Parathyroid adenoma (tissue), 2 donors: ENCODE measurements at regions not wholly inside any gene's neighbourhood (a gene's known extent, or its start where the extent isn't known, plus 50 kb on each side); places are given as distances from the start of the nearest gene placed in this dataset.

Experiments used
- H2AFZ ChIP-seq: fragments of 300-600 bp; sonication (generic); one replicate; pipeline ENCODE4 v1.7.0; 2017; ENCODE audit warnings: antibody characterized with exemption, mild to moderate bottlenecking
- H3K27ac ChIP-seq: fragments of 300-600 bp; sonication (generic); one replicate; pipeline ENCODE4 v1.7.0; 2017
- H3K27me3 ChIP-seq: fragments of 300-600 bp; sonication (generic); one replicate; pipeline ENCODE4 v1.7.0; 2017; ENCODE audit warnings: low read length; ENCODE audit not compliant: control insufficient read depth, insufficient read depth
- H3K36me3 ChIP-seq: fragments of 300-600 bp; sonication (generic); one replicate; pipeline ENCODE4 v1.7.0; 2017; ENCODE audit warnings: low read length; ENCODE audit not compliant: control insufficient read depth, insufficient read depth
- H3K4me1 ChIP-seq: fragments of 300-600 bp; sonication (generic); one replicate; pipeline ENCODE4 v1.7.0; 2017; ENCODE audit warnings: control low read depth
- H3K4me2 ChIP-seq: fragments of 300-600 bp; sonication (generic); one replicate; pipeline ENCODE4 v1.7.0; 2017; ENCODE audit warnings: low read length
- H3K4me3 ChIP-seq: fragments of 300-600 bp; sonication (generic); one replicate; pipeline ENCODE4 v1.7.0; 2017; ENCODE audit warnings: low read depth, low read length
- H3K79me2 ChIP-seq: fragments of 300-600 bp; sonication (generic); one replicate; pipeline ENCODE4 v1.7.0; 2017; ENCODE audit warnings: control low read depth
- H3K9ac ChIP-seq: fragments of 300-600 bp; sonication (generic); one replicate; pipeline ENCODE4 v1.7.0; 2017; ENCODE audit warnings: mild to moderate bottlenecking
- H3K9me3 ChIP-seq: fragments of 300-600 bp; sonication (generic); one replicate; pipeline ENCODE4 v1.7.0; 2017; ENCODE audit warnings: low read length; ENCODE audit not compliant: control insufficient read depth
- CTCF ChIP-seq: fragments of 300-600 bp; sonication (generic); IDR thresholded peaks from one replicate; pipeline ENCODE4 v1.7.0; 2017; ENCODE audit warnings: antibody characterized with exemption, mild to moderate bottlenecking
- donor health status: primary hyperparathyroidism.

- Histone ChIP-seq H3K27ac (no peak overlapping the region), H3K4me3 (no peak overlapping the region), H3K9me3 (no peaks in the 10 kb centered on the region), H3K4me2 (no peak overlapping the region), H3K4me1 (no peaks in the 10 kb centered on the region), H3K79me2 (no peaks in the 10 kb centered on the region), H3K36me3 (no peaks in the 10 kb centered on the region), H3K27me3 (no peaks in the 10 kb centered on the region), H3K9ac (no peak overlapping the region), H2AFZ (no peak overlapping the region)
- no peak for TF ChIP-seq CTCF
Measured at GRCh38 chr6:105769197-105769596, 316.9 kb upstream of the PRDM1 start.

DNA sequence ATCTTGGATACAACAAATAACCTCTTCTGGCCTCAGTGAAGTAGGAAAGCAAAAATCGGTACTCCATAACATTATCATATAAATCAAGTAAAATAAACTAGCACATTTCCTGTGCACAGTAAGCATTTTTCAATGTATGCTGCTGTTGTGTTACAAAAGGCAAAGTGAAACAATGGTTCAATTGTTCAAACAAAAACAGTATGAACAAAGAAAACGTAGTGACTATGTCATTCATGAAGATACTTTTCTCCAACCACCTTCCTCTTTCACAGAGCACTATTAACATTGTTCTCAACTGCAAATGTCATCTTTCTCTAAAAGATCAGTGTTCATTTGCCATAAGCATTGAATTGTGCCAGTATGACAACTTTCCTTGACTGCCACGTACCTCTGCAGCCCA is 318.6 kb upstream of the PRDM1 start:
- Histone ChIP-seq H2AFZ (no peak overlapping the region), H3K27me3 (no peaks in the 10 kb centered on the region), H3K4me2 (no peak overlapping the region), H3K4me3 (no peak overlapping the region), H3K4me1 (no peaks in the 10 kb centered on the region), H3K36me3 (no peaks in the 10 kb centered on the region), H3K79me2 (no peaks in the 10 kb centered on the region), H3K9ac (no peak overlapping the region), H3K9me3 (no peaks in the 10 kb centered on the region), H3K27ac (no peak overlapping the region)
- TF ChIP-seq CTCF, result no peak

- Histone ChIP-seq H3K9ac (no peak overlapping the region), H3K4me3 (no peak overlapping the region), H3K79me2 (no peaks in the 10 kb centered on the region), H2AFZ (no peak overlapping the region), H3K4me2 (no peak overlapping the region), H3K27ac (no peak overlapping the region), H3K36me3 (no peaks in the 10 kb centered on the region), H3K9me3 (no peaks in the 10 kb centered on the region), H3K4me1 (no peaks in the 10 kb centered on the region), H3K27me3 (no peaks in the 10 kb centered on the region)
- TF ChIP-seq CTCF, result no peak
Measured at GRCh38 chr6:105765239-105765638, 320.9 kb upstream of the PRDM1 start.

DNA sequence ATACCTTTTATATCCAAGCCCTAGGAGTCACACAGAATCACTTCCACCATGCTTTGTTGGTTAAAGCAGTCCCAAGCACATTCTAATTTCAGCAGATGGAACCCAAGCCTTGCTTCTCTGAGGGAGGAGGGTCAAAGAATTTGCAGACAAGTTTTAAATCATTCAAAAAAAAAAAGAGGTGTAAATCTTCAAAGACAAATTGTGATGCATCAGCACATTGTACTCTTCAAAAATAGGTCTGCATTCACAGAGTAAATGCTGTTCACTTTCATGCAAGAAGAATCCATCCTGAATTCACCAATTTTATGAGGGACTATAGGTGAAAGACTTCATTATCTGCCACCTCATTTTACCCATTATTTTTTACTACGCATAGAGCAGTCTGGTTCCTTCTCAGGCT is 321.8 kb upstream of the PRDM1 start:
- no peak overlapping the region for H3K4me2 ChIP-seq
- H3K4me3 ChIP-seq, result no peak overlapping the region
- no peaks in the 10 kb centered on the region for H3K79me2 ChIP-seq
- TF ChIP-seq CTCF, result no peak
- no peaks in the 10 kb centered on the region for H3K27me3 ChIP-seq
- H3K4me1 ChIP-seq, result no peaks in the 10 kb centered on the region
- H2AFZ ChIP-seq, result no peak overlapping the region
- H3K9ac ChIP-seq, result no peak overlapping the region
- no peak overlapping the region for H3K27ac ChIP-seq
- no peaks in the 10 kb centered on the region for H3K9me3 ChIP-seq
- H3K36me3 ChIP-seq, result no peaks in the 10 kb centered on the region

GRCh38 chr6:105763866-105764265 is 322.3 kb upstream of the PRDM1 start:
- Histone ChIP-seq H3K4me3 (no peak overlapping the region), H3K27ac (no peak overlapping the region), H3K9ac (no peak overlapping the region), H3K9me3 (no peaks in the 10 kb centered on the region), H2AFZ (no peak overlapping the region), H3K27me3 (no peaks in the 10 kb centered on the region), H3K4me2 (no peak overlapping the region), H3K4me1 (no peaks in the 10 kb centered on the region), H3K79me2 (no peaks in the 10 kb centered on the region), H3K36me3 (no peaks in the 10 kb centered on the region)
- no peak for TF ChIP-seq CTCF
